Cardiac muscle cell (in vitro differentiated cells and primary cell): ENCODE measurements at regions not wholly inside any gene's neighbourhood (a gene's known extent, or its start where the extent isn't known, plus 50 kb on each side); places are given as distances from the start of the nearest gene placed in this dataset.

Experiments used
- DNase-seq, 2 donors: peaks; one replicate each; pipeline versions ENCODE4 v3.0.0 to v3.0.0-alpha.2; 2010 to 2017; ENCODE audit warnings: low read depth in 1 of 2, low spot score in 1 of 2
- H3K27ac ChIP-seq: fragments of 200-600 bp; sonication (generic); 2 replicates; pipeline ENCODE4 v1.5.1; 2016
- H3K27me3 ChIP-seq: fragments of 200-600 bp; sonication (generic); 2 replicates; pipeline ENCODE4 v1.6.0; 2016; ENCODE audit warnings: control low read depth
- H3K36me3 ChIP-seq: fragments of 200-600 bp; sonication (generic); 2 replicates; pipeline ENCODE4 v1.5.1; 2016; ENCODE audit warnings: control low read depth
- H3K4me1 ChIP-seq: fragments of 200-600 bp; sonication (generic); 2 replicates; pipeline ENCODE4 v1.8.1; 2017; ENCODE audit warnings: low read depth, mild to moderate bottlenecking, mixed run types
- H3K4me3 ChIP-seq: fragments of 200-600 bp; sonication (generic); 2 replicates; pipeline ENCODE4 v1.5.1; 2016; ENCODE audit warnings: mild to moderate bottlenecking
- H3K9me3 ChIP-seq: fragments of 200-600 bp; sonication (generic); 2 replicates; pipeline ENCODE4 v1.5.1; 2017; ENCODE audit warnings: low read depth, mild to moderate bottlenecking, control low read depth
- TF ChIP-seq, protein P1 (sequence below): IDR thresholded peaks from 2 replicates; pipeline ENCODE4 v1.5.1; 2012; ENCODE audit warnings: low read depth, mild to moderate bottlenecking, low read length

DNA sequence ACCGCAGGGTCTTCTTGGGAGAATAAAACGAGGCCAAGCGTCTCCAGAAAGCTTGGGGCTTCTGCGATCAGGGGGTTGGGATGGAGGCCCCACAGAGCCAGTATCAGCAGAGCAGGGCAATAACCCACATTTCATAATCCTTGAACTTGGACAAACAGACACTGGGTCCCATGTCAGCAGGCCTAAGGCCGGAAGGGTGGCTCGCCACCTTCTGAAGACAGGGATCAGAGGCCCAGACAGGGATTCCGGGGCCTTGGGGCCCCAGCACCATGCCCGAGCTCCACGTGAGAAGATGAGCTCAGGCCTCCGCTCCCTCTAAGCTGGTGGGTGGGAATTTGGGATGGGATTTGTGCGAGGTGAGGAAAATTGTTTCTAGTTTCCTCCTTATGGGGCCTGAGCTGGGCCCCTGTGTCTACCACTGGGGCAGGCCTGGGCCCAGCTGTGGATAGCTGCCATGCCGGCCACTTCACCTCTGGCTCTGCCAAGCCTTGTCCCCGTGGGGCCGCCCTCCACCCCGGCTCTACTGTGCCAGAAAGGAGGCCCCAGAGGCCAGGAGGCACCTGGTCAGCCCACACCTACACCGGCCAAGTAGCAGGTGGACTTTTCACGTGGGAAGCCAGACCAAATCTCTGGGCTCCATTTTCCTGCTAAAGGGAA is 67.2 kb upstream of the DLK1 start:
- no peak for DNase-seq
- Histone ChIP-seq H3K27me3 (peaks cover 2% of the 10 kb centered on the region), H3K9me3 (no peaks in the 10 kb centered on the region), H3K4me3 (no peak overlapping the region), H3K27ac (no peak overlapping the region), H3K36me3 (no peaks in the 10 kb centered on the region), H3K4me1 (no peaks in the 10 kb centered on the region)
- TF ChIP-seq, protein P1, sequence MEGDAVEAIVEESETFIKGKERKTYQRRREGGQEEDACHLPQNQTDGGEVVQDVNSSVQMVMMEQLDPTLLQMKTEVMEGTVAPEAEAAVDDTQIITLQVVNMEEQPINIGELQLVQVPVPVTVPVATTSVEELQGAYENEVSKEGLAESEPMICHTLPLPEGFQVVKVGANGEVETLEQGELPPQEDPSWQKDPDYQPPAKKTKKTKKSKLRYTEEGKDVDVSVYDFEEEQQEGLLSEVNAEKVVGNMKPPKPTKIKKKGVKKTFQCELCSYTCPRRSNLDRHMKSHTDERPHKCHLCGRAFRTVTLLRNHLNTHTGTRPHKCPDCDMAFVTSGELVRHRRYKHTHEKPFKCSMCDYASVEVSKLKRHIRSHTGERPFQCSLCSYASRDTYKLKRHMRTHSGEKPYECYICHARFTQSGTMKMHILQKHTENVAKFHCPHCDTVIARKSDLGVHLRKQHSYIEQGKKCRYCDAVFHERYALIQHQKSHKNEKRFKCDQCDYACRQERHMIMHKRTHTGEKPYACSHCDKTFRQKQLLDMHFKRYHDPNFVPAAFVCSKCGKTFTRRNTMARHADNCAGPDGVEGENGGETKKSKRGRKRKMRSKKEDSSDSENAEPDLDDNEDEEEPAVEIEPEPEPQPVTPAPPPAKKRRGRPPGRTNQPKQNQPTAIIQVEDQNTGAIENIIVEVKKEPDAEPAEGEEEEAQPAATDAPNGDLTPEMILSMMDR: no peak

DNA sequence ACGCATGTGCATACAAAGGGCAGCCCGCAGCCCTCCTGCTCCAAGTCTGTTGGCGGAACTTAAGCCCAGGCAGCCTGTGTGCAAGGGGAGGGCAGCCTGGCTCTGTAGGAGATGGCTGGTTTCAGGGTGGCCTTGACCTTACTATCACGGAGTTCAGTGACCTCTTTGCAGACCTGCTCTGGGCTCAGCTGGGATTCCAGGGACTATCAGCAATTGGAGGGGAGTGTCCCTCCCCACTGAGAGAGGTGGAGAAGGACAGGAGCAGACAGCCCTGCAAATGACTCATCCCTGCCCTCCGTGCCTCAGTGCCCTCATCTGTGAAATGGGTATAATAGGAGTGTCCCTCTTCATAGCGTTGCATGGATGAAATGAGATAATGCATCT is 66.2 kb upstream of the DLK1 start:
- no peak for DNase-seq
- Histone ChIP-seq H3K27ac (no peak overlapping the region), H3K9me3 (no peaks in the 10 kb centered on the region), H3K4me3 (no peak overlapping the region), H3K36me3 (no peaks in the 10 kb centered on the region), H3K4me1 (no peaks in the 10 kb centered on the region), H3K27me3 (peaks cover 2% of the 10 kb centered on the region)
- TF ChIP-seq, protein P1: no peak

DNA sequence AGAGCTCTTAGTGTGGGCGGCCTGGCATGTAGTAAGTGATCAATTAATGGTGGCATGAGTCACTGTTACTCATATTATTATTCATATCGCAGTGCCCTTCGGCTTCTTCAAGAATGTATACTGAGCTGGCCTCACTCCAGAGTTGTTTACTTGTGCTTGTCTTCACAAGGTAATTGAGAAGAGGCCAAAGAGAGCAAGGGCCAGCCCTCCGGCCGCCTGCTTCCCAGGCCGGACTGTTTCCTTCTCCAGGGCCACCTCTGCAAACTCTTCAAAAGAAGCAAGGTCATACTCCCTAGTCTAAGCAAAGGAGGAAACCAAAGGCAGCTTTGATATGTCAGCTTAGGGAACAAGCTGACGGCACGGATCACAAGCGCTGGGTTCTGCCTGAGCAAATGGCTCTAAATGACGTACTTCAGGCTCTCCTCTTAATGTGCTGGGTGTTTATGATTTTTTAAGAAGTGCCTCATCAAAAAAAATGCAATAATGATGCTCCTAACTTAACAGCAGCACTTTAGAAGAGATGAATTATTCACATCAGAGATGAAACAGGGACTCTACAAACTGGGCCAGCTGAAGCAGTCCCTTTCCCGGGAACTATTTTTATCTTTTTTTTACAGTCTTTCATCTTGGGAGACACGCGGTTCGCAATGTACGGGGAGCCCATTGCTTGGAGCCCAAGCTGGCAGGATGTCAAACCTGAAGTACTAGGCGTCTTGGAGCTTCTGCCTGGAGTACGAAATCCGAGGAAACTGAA is 65.6 kb upstream of the DLK1 start:
- no peak overlapping the region for H3K27ac ChIP-seq
- no peak for DNase-seq
- TF ChIP-seq, protein P1: no peak
- no peaks in the 10 kb centered on the region for H3K4me1 ChIP-seq
- H3K4me3 ChIP-seq: no peak overlapping the region
- H3K36me3 ChIP-seq: no peaks in the 10 kb centered on the region
- no peaks in the 10 kb centered on the region for H3K9me3 ChIP-seq
- H3K27me3 ChIP-seq: peaks cover 2% of the 10 kb centered on the region

DNA sequence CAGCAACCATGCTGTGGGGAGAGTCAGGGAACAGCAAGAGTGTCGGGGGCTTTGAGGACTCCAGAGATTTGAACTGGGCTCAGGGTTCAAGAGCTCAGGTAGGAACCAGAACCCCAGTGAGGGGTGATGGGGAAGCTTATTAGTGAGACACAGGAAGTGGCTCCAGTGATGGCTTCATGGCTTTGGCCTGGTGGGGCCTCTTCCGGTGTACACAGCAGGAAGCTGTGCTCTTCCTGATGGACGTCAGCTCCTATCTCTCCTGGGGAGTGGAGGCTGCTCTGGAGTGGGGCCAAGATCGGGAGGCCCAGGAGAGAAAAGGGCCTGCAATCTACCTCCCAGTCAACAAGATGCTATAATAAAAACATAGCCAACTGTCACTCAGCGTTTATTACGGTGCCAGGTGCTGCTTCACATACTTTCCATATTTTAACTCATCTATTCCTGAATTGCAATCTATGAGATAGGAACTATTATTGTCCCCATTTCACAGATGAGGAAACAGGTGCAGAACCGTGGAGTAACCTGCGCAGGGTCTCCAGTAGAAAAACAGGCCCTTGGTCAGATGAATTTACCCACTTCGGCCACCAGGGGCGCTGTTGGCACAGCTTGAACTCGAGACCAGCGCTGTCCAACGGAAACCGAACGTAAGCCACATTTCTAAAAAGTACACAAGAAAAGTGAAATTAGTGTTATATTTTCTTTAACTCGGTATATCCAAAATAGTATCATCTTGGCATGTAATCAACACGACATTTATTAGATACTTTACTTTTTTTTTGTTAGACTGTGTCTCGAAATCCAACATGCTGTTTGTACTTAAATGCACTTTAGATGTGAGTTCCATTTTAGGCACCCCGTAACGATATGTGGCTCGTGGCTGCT is 63.6 kb upstream of the DLK1 start:
- Histone ChIP-seq H3K4me3 (no peak overlapping the region), H3K27ac (no peak overlapping the region), H3K27me3 (peaks cover 2% of the 10 kb centered on the region), H3K36me3 (no peaks in the 10 kb centered on the region), H3K9me3 (no peaks in the 10 kb centered on the region), H3K4me1 (no peaks in the 10 kb centered on the region)
- TF ChIP-seq, protein P1: peak; percentile 89
- peak; percentile 71 to 78 for DNase-seq

DNA sequence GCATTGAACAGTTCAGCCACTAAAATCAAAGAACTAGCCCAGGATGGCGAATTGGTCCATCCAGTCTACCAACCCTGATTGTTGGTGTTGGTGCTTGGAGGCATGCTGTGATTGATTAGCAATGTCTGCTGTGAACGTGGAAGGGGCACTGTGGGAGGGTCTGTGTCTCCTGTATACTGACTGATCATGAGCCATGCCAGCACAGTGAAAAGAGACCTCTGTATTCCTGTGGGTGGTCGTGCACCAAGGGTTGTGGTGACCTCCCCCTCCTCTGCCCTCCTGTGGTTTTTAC is 63.0 kb upstream of the DLK1 start:
- Histone ChIP-seq H3K9me3 (no peaks in the 10 kb centered on the region), H3K4me1 (no peaks in the 10 kb centered on the region), H3K4me3 (no peak overlapping the region), H3K36me3 (no peaks in the 10 kb centered on the region), H3K27me3 (peaks cover 2% of the 10 kb centered on the region), H3K27ac (no peak overlapping the region)
- no peak for DNase-seq
- TF ChIP-seq, protein P1: no peak
